Adrenal gland (tissue), 9 donors: ENCODE measurements at regions not wholly inside any gene's neighbourhood (a gene's known extent, or its start where the extent isn't known, plus 50 kb on each side); places are given as distances from the start of the nearest gene placed in this dataset.

Experiments
- DNase-seq, 7 donors: peaks; one replicate each; pipeline ENCODE4 v3.0.0-alpha.2; 2019 to 2020
- H3K27ac ChIP-seq, 5 donors: fragments of 200-600 bp; sonication (generic) in 4 of 5; 1 replicate in 3 of 5; 2 replicates in 2 of 5; pipeline versions ENCODE4 v1.5.1 to v1.8.0; 2016 to 2020; ENCODE audit warnings: mild to moderate bottlenecking in 1 of 5
- H3K27me3 ChIP-seq: fragments of 200-600 bp; 2 replicates; pipeline ENCODE4 v1.8.0; 2021
- H3K36me3 ChIP-seq, 2 donors: fragments of 200-600 bp; replicated peaks in 1 of 2; 1 replicate in 1 of 2; 2 replicates in 1 of 2; pipeline versions ENCODE4 v1.5.1 to v1.8.0; 2018 to 2022
- H3K4me1 ChIP-seq, 2 donors: fragments of 200-600 bp; replicated peaks in 1 of 2; 1 replicate in 1 of 2; 2 replicates in 1 of 2; pipeline versions ENCODE4 v1.5.1 to v1.8.0; 2018 to 2021
- H3K4me3 ChIP-seq, 4 donors: fragments of 200-600 bp; sonication (generic) in 3 of 4; one replicate each; pipeline ENCODE4 v1.5.1; 2016 to 2018
- H3K9me3 ChIP-seq, 3 donors: fragments of 200-600 bp; sonication (generic) in 1 of 3; replicated peaks in 1 of 3; 1 replicate in 2 of 3; 2 replicates in 1 of 3; pipeline versions ENCODE4 v1.5.1 to v1.8.0; 2016 to 2021
- CTCF ChIP-seq, 6 experiments: fragments of 450-650 bp in 4 of 6; fragments of 200-600 bp in 2 of 6; sonication (generic) in 1 of 6; IDR thresholded peaks; 1 replicate in 5 of 6; 2 replicates in 1 of 6; pipeline versions ENCODE4 v1.5.1 to v1.8.0; 2016 to 2021; ENCODE audit warnings: antibody characterized with exemption in 6 of 6, mild to moderate bottlenecking in 2 of 6, moderate library complexity in 1 of 6
- POLR2A ChIP-seq, 2 donors: fragments of 450-650 bp; IDR thresholded peaks; one replicate each; pipeline ENCODE4 v1.6.1; 2017; ENCODE audit warnings: antibody characterized with exemption in 2 of 2, mild to moderate bottlenecking in 2 of 2, moderate library complexity in 1 of 2
- WGBS, 4 donors: extraction: QIAGEN DNeasy Blood & Tissue Kit in 2 of 4; methylation state at CpG; one replicate each; pipeline versions ENCODE4 v1.1.5 to v1.1.7; 2013 to 2017; 5-methylcytosine and 5-hydroxymethylcytosine counted together
- intact Hi-C, 2 donors: fragments of 100-400 bp; cut with DNase I; formaldehyde crosslinking; loops; one replicate each; pipeline versions ENCODE4 v1.14.1 to v1.15.0; 2022 to 2023
- donor health status: healthy with polysubstance abuse.
- donor health status: Bipolar disorder and iron deficiency.
- donor health status: DM: yes; HTN: yes; CAD: no.
- donor health status: DM: no; HTN: no; CAD: no.
- donor health status: DM: no; HTN: no; CAD: no.

- Histone ChIP-seq H3K4me1 (peaks cover 0 to 3% of the 10 kb centered on the region in 2 donors), H3K27me3 (no peaks in the 10 kb centered on the region), H3K36me3 (no peaks in the 10 kb centered on the region), H3K27ac (no peak overlapping the region), H3K9me3 (peaks cover 0 to 6% (median 0%) of the 10 kb centered on the region in 3 donors), H3K4me3 (no peak overlapping the region)
- 66 to 85% (median 72%) methylated on average over 4 of the region's 4 CpGs for WGBS, 4 donors
- no peak for TF ChIP-seq CTCF (IDR thresholded peaks at IDR 0.05)
- TF ChIP-seq POLR2A (IDR thresholded peaks at IDR 0.05) = no peak
- DNase-seq = no peak
- intact Hi-C loops = no loop called here
Measured at GRCh38 chr9:88641456-88642240, 106.7 kb downstream of the NXNL2 start.

DNA sequence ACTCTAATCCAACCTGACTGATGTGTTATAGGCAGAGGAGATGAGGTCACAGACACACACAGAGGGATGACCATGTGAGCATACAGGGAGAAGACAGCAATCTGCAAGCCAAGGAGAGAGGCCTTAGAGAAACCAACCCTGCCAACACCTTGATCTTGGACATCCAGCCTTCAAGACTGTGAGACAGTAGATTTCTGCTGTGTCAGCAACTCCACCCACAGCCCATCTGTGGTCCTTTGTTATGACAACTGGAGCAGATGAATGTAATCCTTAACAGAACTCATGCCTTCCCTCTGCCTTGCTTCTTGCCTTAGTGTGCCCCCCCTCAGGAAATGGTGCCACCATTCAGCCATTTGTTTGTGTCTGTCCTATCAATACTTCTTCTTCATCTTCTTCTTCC lies 107.4 kb downstream of the NXNL2 start:
- no peak for TF ChIP-seq POLR2A (IDR thresholded peaks at IDR 0.05)
- H3K4me3 ChIP-seq = no peak overlapping the region
- no peak for DNase-seq

GRCh38 chr9:88643931-88644330 lies 109.0 kb downstream of the NXNL2 start:
- no peaks in the 10 kb centered on the region for H3K9me3 ChIP-seq
- H3K4me1 ChIP-seq = peaks cover 0 to 3% of the 10 kb centered on the region in 2 donors
- H3K4me3 ChIP-seq = no peak overlapping the region
- H3K27ac ChIP-seq = no peak overlapping the region
- DNase-seq = no peak
- H3K36me3 ChIP-seq = no peaks in the 10 kb centered on the region
- intact Hi-C loops = no loop called here
- H3K27me3 ChIP-seq = no peaks in the 10 kb centered on the region
- WGBS, 4 donors = 79 to 92% (median 84%) methylated on average over 4 of the region's 4 CpGs
- TF ChIP-seq CTCF (IDR thresholded peaks at IDR 0.05) = no peak
- no peak for TF ChIP-seq POLR2A (IDR thresholded peaks at IDR 0.05)

More for the DNA sequence above, 107.4 kb downstream of the NXNL2 start:
- H3K27me3 ChIP-seq = no peaks in the 10 kb centered on the region
- H3K9me3 ChIP-seq = peaks cover 0 to 6% (median 0%) of the 10 kb centered on the region in 3 donors
- H3K27ac ChIP-seq = no peak overlapping the region
- intact Hi-C loops = no loop called here
- H3K36me3 ChIP-seq = no peaks in the 10 kb centered on the region
- peaks cover 0 to 3% of the 10 kb centered on the region in 2 donors for H3K4me1 ChIP-seq

DNA sequence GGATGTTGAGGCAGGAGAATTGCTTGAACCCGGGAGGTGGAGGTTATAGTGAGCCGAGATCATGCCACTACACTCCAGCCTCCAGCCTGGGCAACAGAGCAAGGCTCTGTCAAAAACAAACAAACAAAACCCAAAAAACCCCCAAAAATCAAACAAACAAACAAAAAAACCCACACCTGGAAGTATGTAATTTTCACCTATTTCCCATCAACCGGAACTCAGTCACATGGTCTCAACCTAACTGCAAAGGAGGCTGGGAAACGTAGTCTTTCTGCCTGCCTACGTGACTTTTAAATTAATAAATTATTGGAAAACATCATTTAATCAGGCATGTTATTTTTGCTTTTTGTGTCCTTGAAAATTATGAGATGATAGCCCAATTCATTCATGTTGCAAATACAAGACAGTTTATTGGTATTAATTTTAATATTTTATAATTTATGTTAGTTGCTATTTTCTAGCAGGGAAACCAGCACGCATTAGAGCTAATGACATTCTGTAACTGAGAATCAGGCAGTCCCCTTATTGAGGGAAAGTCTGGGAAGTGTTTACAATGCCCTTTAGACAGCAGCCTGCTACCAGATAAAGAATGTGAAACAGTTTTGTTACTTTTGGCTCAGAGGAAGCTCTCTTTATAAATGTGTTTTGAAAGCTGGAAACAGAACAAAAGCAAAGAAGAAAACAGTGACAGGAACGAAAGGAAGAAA lies 110.3 kb downstream of the NXNL2 start:
- H3K9me3 ChIP-seq = no peaks in the 10 kb centered on the region
- H3K27ac ChIP-seq = peak overlapping the region in 1 of 5 donors; percentile 42
- H3K36me3 ChIP-seq = no peaks in the 10 kb centered on the region
- no peak for DNase-seq
- no peak overlapping the region for H3K4me3 ChIP-seq
- intact Hi-C loops = no loop called here
- H3K27me3 ChIP-seq = no peaks in the 10 kb centered on the region
- H3K4me1 ChIP-seq = peaks cover 0 to 3% of the 10 kb centered on the region in 2 donors
- TF ChIP-seq CTCF (IDR thresholded peaks at IDR 0.05) (no peak), POLR2A (IDR thresholded peaks at IDR 0.05) (no peak)
- 55 to 60% (median 58%) methylated on average over 7 of the region's 7 CpGs for WGBS, 4 donors
